Stimulated activated naive B cell treated with anti-CD40 and anti-IgM and Interleukin-4, amounts not matched to agents 10 μg/mL and 1 μg/mL and 100 μg/mL, for 72 hours (primary cell): ENCODE measurements at regions not wholly inside any gene's neighbourhood (a gene's known extent, or its start where the extent isn't known, plus 50 kb on each side); places are given as distances from the start of the nearest gene placed in this dataset.
A peak's percentile ranks its signal among the peaks of the same experiment; 100 is the strongest.

ENCODE experiments used
- ATAC-seq, 2 donors: fragments of 150-1000 bp; cut with Tn5 transposase; replicated peaks; 2 replicates each; pipeline ENCODE4 v1.10.0; 2021; ENCODE audit warnings: moderate library complexity in 1 of 2
- DNase-seq: peaks from one replicate; pipeline ENCODE4 v3.0.0; 2021
- H3K27ac Mint-ChIP-seq: one replicate; pipeline ENCODE4 v1.8.0; 2022; ENCODE audit warnings: mild to moderate bottlenecking, mixed read lengths
- H3K27me3 Mint-ChIP-seq, 2 donors: one replicate each; pipeline ENCODE4 v1.8.0; 2022; ENCODE audit warnings: mixed read lengths in 2 of 2
- H3K36me3 Mint-ChIP-seq, 2 donors: one replicate each; pipeline ENCODE4 v1.8.0; 2022; ENCODE audit warnings: mixed read lengths in 2 of 2, mild to moderate bottlenecking in 1 of 2
- H3K4me1 Mint-ChIP-seq, 2 donors: one replicate each; pipeline ENCODE4 v1.8.0; 2022; ENCODE audit warnings: mixed read lengths in 2 of 2, mild to moderate bottlenecking in 1 of 2
- H3K4me3 Mint-ChIP-seq, 2 donors: one replicate each; pipeline ENCODE4 v1.8.0; 2022; ENCODE audit warnings: mild to moderate bottlenecking in 2 of 2, mixed read lengths in 2 of 2, moderate library complexity in 1 of 2
- H3K9me3 Mint-ChIP-seq, 2 donors: one replicate each; pipeline ENCODE4 v1.8.0; 2022; ENCODE audit warnings: mixed read lengths in 2 of 2, mild to moderate bottlenecking in 1 of 2

GRCh38 chr12:88889326-88890110 lies 309.2 kb upstream of the KITLG start:
- DNase-seq (no peak), ATAC-seq (no peak)
- Mint-ChIP-seq H3K27ac (no peak overlapping the region), H3K9me3 (no peaks in the 10 kb centered on the region), H3K4me3 (no peak overlapping the region), H3K4me1 (peaks cover 0 to 3% of the 10 kb centered on the region in 2 donors), H3K27me3 (no peaks in the 10 kb centered on the region), H3K36me3 (no peaks in the 10 kb centered on the region)

GRCh38 chr12:88884600-88884999 lies 304.3 kb upstream of the KITLG start:
- DNase-seq (no peak), ATAC-seq (peak; percentile 51 to 61)
- Mint-ChIP-seq H3K36me3 (no peaks in the 10 kb centered on the region), H3K9me3 (peaks cover 0 to 2% of the 10 kb centered on the region in 2 donors), H3K4me3 (no peak overlapping the region), H3K4me1 (peaks cover 0 to 3% of the 10 kb centered on the region in 2 donors), H3K27me3 (no peaks in the 10 kb centered on the region), H3K27ac (no peak overlapping the region)

GRCh38 chr12:88882662-88883061 lies 302.4 kb upstream of the KITLG start:
- DNase-seq (no peak), ATAC-seq (no peak)
- peaks cover 0 to 2% of the 10 kb centered on the region in 2 donors for H3K9me3 Mint-ChIP-seq
- no peaks in the 10 kb centered on the region for H3K27me3 Mint-ChIP-seq
- H3K4me1 Mint-ChIP-seq, result peaks cover 0 to 3% of the 10 kb centered on the region in 2 donors
- no peaks in the 10 kb centered on the region for H3K36me3 Mint-ChIP-seq
- no peak overlapping the region for H3K4me3 Mint-ChIP-seq
- H3K27ac Mint-ChIP-seq, result no peak overlapping the region

GRCh38 chr12:88880051-88880450 lies 299.8 kb upstream of the KITLG start:
- H3K4me1 Mint-ChIP-seq, result peaks cover 0 to under 1% of the 10 kb centered on the region in 2 donors
- no peak overlapping the region for H3K4me3 Mint-ChIP-seq
- no peak overlapping the region for H3K27ac Mint-ChIP-seq
- DNase-seq (no peak), ATAC-seq (no peak)
- H3K36me3 Mint-ChIP-seq, result no peaks in the 10 kb centered on the region
- peaks cover 0 to 5% of the 10 kb centered on the region in 2 donors for H3K9me3 Mint-ChIP-seq
- H3K27me3 Mint-ChIP-seq, result no peaks in the 10 kb centered on the region

DNA sequence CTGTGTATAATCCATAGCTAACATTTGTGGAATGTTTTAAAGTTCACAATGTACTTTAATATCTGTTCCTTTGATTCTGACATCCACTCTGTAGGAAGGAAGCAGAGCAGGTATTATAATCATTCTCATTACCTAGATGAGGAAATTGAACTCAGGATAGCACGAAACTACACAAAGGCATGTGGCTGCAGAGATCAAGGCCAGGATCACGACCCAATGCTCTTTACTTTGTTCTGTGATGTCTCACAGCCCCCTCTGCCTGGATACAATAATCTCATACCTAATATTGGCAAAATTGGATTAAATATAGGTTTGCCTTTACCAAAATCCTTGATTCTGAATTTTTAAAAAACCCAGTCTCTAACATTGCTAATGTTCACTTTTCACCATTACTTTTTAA lies 298.0 kb upstream of the KITLG start:
- H3K9me3 Mint-ChIP-seq, result peaks cover 0 to 5% of the 10 kb centered on the region in 2 donors
- DNase-seq (no peak), ATAC-seq (no peak)
- H3K27me3 Mint-ChIP-seq, result no peaks in the 10 kb centered on the region
- no peaks in the 10 kb centered on the region for H3K36me3 Mint-ChIP-seq
- no peak overlapping the region for H3K4me3 Mint-ChIP-seq
- no peaks in the 10 kb centered on the region for H3K4me1 Mint-ChIP-seq
- H3K27ac Mint-ChIP-seq, result no peak overlapping the region

DNA sequence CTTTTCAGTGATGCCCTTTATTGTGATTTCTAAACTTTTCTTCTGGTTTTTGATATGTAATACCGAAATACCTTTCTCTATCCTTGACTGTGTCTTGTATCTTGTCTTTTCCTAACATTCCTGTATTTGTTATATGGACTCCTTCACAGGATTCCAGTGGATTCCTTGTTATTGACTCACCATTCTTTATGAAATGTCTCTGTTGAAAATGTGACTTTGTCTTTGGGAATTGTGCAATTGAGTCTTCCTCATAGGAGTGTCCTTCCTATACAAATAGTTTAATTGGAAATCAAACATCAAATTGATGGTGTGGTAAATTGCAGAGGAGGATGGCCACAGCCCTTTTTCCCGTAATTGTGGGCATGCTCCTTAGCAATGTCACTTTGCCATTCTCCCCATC lies 296.6 kb upstream of the KITLG start:
- H3K27me3 Mint-ChIP-seq, result no peaks in the 10 kb centered on the region
- DNase-seq (no peak), ATAC-seq (no peak)
- H3K36me3 Mint-ChIP-seq, result no peaks in the 10 kb centered on the region
- no peaks in the 10 kb centered on the region for H3K4me1 Mint-ChIP-seq
- H3K9me3 Mint-ChIP-seq, result peaks cover 0 to 3% of the 10 kb centered on the region in 2 donors
- H3K27ac Mint-ChIP-seq, result no peak overlapping the region
- no peak overlapping the region for H3K4me3 Mint-ChIP-seq

DNA sequence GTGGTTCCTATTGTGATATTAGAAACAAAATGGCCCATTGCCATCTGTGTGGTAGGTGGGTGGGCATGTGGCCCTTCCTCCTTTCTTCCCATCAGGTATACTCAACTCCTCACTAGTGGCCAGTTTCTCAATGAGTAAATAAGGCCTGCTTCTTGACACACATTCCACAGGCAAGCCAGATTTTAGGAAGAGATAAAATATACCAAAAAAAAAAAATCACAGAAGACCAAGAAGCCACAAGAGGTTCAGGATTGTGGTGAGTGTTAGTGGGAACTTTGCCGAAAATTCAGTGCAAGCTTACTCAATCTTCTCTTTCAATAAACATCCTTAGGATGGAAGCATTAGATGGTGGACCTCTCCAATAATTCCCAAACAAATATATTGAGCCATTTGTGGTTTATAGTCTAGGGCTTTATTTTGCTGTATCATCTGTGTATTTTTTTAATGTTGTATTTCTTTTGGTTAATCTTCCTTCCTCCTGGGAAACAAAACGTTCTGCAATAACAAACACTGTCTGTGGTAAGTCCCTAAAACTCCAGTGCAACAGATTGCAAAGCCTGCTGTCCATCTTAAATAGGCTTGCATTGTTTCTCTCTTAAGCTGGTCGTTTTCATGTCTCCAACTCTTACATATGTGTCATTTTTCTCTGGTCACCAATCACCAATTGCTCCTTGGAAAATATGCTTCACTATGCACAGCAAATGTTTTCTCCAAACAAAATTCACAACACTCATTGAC lies 289.9 kb upstream of the KITLG start:
- H3K27me3 Mint-ChIP-seq, result no peaks in the 10 kb centered on the region
- H3K9me3 Mint-ChIP-seq, result no peaks in the 10 kb centered on the region
- no peaks in the 10 kb centered on the region for H3K36me3 Mint-ChIP-seq
- no peak for ATAC-seq
- peaks cover 0 to 2% of the 10 kb centered on the region in 2 donors for H3K4me1 Mint-ChIP-seq
- H3K27ac Mint-ChIP-seq, result no peak overlapping the region
- H3K4me3 Mint-ChIP-seq, result no peak overlapping the region
- DNase-seq, result no peak

DNA sequence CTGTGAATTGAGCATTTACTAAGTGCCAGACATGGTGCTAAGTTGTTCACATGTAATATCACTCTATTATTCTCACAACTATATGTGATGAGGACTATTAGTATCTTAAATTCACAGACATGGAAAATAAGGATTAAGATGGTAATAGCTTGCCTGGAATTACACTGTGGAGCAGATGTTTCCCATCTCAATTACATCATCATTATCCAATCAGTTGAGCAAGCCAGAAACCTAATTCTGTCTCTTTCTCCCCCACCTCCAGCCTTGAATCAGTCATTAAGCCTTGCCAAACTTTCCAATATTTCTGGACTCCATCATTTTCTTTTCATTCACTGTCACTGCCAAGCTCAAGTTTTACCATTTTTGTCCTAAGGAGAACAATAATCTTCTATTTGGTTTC lies 287.8 kb upstream of the KITLG start:
- Mint-ChIP-seq H3K27ac (no peak overlapping the region), H3K4me1 (peaks cover 0 to 2% of the 10 kb centered on the region in 2 donors), H3K36me3 (no peaks in the 10 kb centered on the region), H3K27me3 (no peaks in the 10 kb centered on the region), H3K9me3 (no peaks in the 10 kb centered on the region), H3K4me3 (no peak overlapping the region)
- DNase-seq (no peak), ATAC-seq (no peak)

- Mint-ChIP-seq H3K27me3 (no peaks in the 10 kb centered on the region), H3K27ac (no peak overlapping the region), H3K36me3 (no peaks in the 10 kb centered on the region), H3K4me3 (no peak overlapping the region), H3K4me1 (peaks cover 0 to 2% of the 10 kb centered on the region in 2 donors), H3K9me3 (no peaks in the 10 kb centered on the region)
- no peak for DNase-seq
- ATAC-seq, result no peak
Observed at GRCh38 chr12:88867510-88867909, 287.2 kb upstream of the KITLG start.

DNA sequence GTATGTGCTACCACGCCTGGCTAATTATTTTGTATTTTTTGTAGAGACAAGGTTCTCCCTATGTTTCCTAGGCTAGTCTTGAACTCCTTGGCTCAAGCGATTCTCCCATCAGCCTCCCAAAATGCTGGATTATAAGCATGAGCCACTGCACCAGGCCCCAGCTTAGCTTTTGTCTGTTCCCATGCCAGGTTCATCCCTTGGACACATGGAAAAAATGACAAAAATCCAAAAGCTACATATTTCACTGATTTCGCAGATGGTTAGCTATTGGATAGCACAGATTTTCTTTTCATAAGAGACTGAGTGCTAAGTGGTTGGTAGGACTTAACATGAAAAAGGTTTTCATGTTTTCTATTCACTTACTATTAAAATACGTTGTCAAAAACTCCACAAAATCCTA lies 286.6 kb upstream of the KITLG start:
- H3K36me3 Mint-ChIP-seq, result no peaks in the 10 kb centered on the region
- ATAC-seq (no peak), DNase-seq (no peak)
- no peaks in the 10 kb centered on the region for H3K9me3 Mint-ChIP-seq
- H3K27ac Mint-ChIP-seq, result no peak overlapping the region
- H3K27me3 Mint-ChIP-seq, result no peaks in the 10 kb centered on the region
- H3K4me1 Mint-ChIP-seq, result peaks cover 0 to 2% of the 10 kb centered on the region in 2 donors
- H3K4me3 Mint-ChIP-seq, result no peak overlapping the region

DNA sequence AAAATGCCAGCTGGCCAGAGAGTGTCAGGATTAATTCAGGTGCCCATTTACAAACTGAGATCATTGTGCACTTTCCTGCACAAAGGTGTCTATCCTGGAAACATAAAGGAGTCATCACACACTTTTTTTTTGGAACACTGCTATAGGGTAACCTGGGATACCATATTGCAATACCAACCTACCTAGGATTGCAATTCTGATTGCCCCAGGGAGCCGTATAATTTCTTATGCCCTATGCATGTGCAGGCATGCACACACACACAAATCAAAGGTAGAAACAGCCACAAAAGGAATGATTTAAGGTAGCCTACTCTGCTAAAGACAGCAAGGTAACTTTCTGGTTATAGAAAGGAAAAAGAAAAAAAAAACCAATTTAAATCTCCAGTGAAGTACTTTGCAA lies 285.3 kb upstream of the KITLG start:
- no peak for ATAC-seq
- DNase-seq, result no peak
- no peaks in the 10 kb centered on the region for H3K9me3 Mint-ChIP-seq
- no peaks in the 10 kb centered on the region for H3K36me3 Mint-ChIP-seq
- H3K27me3 Mint-ChIP-seq, result no peaks in the 10 kb centered on the region
- peaks cover 0 to 2% of the 10 kb centered on the region in 2 donors for H3K4me1 Mint-ChIP-seq
- no peak overlapping the region for H3K4me3 Mint-ChIP-seq
- H3K27ac Mint-ChIP-seq, result no peak overlapping the region

DNA sequence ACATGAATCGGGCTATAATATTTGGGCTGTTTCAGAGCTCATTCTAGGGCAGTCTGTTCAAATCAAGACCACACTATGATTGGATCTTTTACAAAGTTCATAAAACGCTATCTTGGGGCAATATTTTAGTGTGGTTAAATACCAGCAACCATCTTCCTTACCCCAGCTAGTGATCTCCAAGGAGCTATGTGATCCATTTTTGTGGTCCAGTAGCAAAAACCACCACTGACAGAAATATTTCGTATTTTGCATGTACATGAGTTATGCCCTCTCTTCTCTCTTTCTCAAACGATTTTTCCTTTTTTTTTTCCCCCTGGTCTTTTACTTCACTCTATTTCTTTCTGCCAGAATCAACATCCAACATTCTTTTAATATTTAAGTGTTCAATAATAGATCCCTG lies 280.6 kb upstream of the KITLG start:
- Mint-ChIP-seq H3K4me1 (no peaks in the 10 kb centered on the region), H3K27ac (no peak overlapping the region), H3K36me3 (no peaks in the 10 kb centered on the region), H3K27me3 (no peaks in the 10 kb centered on the region), H3K9me3 (no peaks in the 10 kb centered on the region), H3K4me3 (no peak overlapping the region)
- ATAC-seq (no peak), DNase-seq (no peak)

DNA sequence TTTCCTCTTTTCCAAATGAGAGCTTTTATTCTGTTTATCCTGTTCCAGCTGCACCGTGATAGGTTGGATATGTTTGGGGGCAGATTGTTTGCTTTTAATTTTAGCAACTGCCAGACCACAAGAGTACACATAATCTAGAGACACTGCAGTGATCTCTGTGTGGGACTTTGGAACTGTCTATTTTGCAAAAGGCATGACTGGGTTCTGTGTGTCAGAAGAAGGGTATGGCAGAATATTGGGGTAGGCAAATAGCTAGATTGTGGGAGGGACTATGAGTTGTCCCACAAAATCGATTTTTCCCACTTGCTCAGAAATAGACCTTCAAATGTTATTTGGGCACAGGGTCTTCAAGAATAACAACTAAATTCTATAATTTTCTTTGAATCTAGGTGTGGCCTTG lies 275.9 kb upstream of the KITLG start:
- Mint-ChIP-seq H3K9me3 (peaks cover 0 to 3% of the 10 kb centered on the region in 2 donors), H3K4me3 (no peak overlapping the region), H3K27me3 (no peaks in the 10 kb centered on the region), H3K4me1 (no peaks in the 10 kb centered on the region), H3K27ac (no peak overlapping the region), H3K36me3 (no peaks in the 10 kb centered on the region)
- ATAC-seq (no peak), DNase-seq (no peak)

DNA sequence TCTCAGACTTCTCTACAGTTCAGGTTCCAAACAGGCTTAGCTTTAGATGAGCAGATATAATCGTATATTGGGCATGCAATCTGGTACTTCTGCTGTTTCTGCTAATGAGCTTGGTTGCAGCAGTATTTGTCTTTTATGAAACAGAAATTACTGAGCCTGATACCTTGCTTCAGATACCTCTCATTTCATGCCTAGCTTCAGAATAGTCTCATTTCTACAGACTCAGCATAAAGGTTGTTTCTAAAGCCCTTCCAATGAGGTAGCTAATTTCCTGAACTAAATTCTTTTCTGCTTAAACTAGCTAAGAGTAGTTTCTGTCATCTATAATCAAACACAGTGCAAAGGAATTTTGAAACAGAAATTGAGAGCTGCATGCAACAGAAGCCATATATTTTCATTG lies 275.0 kb upstream of the KITLG start:
- H3K27me3 Mint-ChIP-seq, result no peaks in the 10 kb centered on the region
- H3K4me1 Mint-ChIP-seq, result no peaks in the 10 kb centered on the region
- no peaks in the 10 kb centered on the region for H3K36me3 Mint-ChIP-seq
- DNase-seq (no peak), ATAC-seq (no peak)
- H3K4me3 Mint-ChIP-seq, result no peak overlapping the region
- H3K27ac Mint-ChIP-seq, result no peak overlapping the region
- peaks cover 0 to 4% of the 10 kb centered on the region in 2 donors for H3K9me3 Mint-ChIP-seq

DNA sequence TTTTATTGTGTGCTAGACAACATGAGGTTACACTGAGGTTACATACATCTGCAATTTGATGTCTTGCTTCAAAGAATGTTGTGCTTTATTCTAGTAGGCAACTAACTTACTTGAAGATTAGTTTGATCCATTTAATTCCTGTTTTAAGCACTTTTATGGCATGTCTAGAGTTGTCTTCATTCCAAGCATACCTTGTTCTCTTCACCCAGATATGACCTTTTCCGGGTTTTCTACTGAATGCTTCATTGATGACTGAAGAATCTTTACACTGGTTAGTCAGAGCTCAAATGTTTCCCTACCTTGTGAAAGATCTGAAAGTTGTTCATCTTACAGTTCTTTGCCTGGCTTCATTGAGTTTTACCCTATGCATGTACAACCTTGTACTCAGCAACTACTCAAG lies 274.0 kb upstream of the KITLG start:
- no peak overlapping the region for H3K4me3 Mint-ChIP-seq
- no peaks in the 10 kb centered on the region for H3K27me3 Mint-ChIP-seq
- no peak overlapping the region for H3K27ac Mint-ChIP-seq
- peaks cover 0 to 4% of the 10 kb centered on the region in 2 donors for H3K9me3 Mint-ChIP-seq
- ATAC-seq (no peak), DNase-seq (no peak)
- H3K4me1 Mint-ChIP-seq, result no peaks in the 10 kb centered on the region
- no peaks in the 10 kb centered on the region for H3K36me3 Mint-ChIP-seq
